Central memory CD8-positive, alpha-beta T cell (primary cell): ENCODE measurements at regions not wholly inside any gene's neighbourhood (a gene's known extent, or its start where the extent isn't known, plus 50 kb on each side); places are given as distances from the start of the nearest gene placed in this dataset.
A peak's percentile ranks its signal among the peaks of the same experiment; 100 is the strongest.

ENCODE experiments used
- ATAC-seq: fragments of 150-1000 bp; cut with Tn5 transposase; replicated peaks from 2 replicates; pipeline ENCODE4 v1.10.0; 2022; ENCODE audit warnings: mild to moderate bottlenecking, moderate FRiP score, moderate number of reproducible peaks; ENCODE audit not compliant: poor library complexity, severe bottlenecking; ENCODE audit errors: extremely low read depth
- DNase-seq, 2 donors: peaks; one replicate each; pipeline ENCODE4 v3.0.0; 2021; ENCODE audit warnings: low spot score in 2 of 2
- H3K27ac Mint-ChIP-seq: one replicate; pipeline ENCODE4 v1.8.0; 2022; ENCODE audit warnings: low read depth, mild to moderate bottlenecking, moderate library complexity, mixed read lengths
- H3K27me3 Mint-ChIP-seq: one replicate; pipeline ENCODE4 v1.8.0; 2022; ENCODE audit warnings: mixed read lengths
- H3K36me3 Mint-ChIP-seq: one replicate; pipeline ENCODE4 v1.8.0; 2022; ENCODE audit warnings: mild to moderate bottlenecking, moderate library complexity, mixed read lengths; ENCODE audit not compliant: insufficient read depth
- H3K4me1 Mint-ChIP-seq: one replicate; pipeline ENCODE4 v1.8.0; 2022; ENCODE audit warnings: mixed read lengths
- H3K4me3 Mint-ChIP-seq: one replicate; pipeline ENCODE4 v1.8.0; 2022; ENCODE audit warnings: mild to moderate bottlenecking, moderate library complexity, mixed read lengths
- H3K9me3 Mint-ChIP-seq: one replicate; pipeline ENCODE4 v1.8.0; 2022; ENCODE audit warnings: mixed read lengths

- H3K4me1 Mint-ChIP-seq = no peaks in the 10 kb centered on the region
- no peaks in the 10 kb centered on the region for H3K9me3 Mint-ChIP-seq
- H3K4me3 Mint-ChIP-seq = no peak overlapping the region
- no peak overlapping the region for H3K27ac Mint-ChIP-seq
- no peak for DNase-seq
- no peak for ATAC-seq
- H3K27me3 Mint-ChIP-seq = no peaks in the 10 kb centered on the region
- no peaks in the 10 kb centered on the region for H3K36me3 Mint-ChIP-seq
These were observed 183.9 kb upstream of the ETAA1 start for GRCh38 chr2:67213270-67213670.

GRCh38 chr2:67213677-67214402 is 183.3 kb upstream of the ETAA1 start:
- no peak for ATAC-seq
- no peaks in the 10 kb centered on the region for H3K27me3 Mint-ChIP-seq
- no peak for DNase-seq
- no peaks in the 10 kb centered on the region for H3K36me3 Mint-ChIP-seq
- no peak overlapping the region for H3K27ac Mint-ChIP-seq
- H3K4me1 Mint-ChIP-seq = no peaks in the 10 kb centered on the region
- no peaks in the 10 kb centered on the region for H3K9me3 Mint-ChIP-seq
- no peak overlapping the region for H3K4me3 Mint-ChIP-seq

GRCh38 chr2:67214585-67215185 is 182.4 kb upstream of the ETAA1 start:
- Mint-ChIP-seq H3K27ac (no peak overlapping the region), H3K4me3 (no peak overlapping the region), H3K4me1 (no peaks in the 10 kb centered on the region), H3K36me3 (no peaks in the 10 kb centered on the region), H3K27me3 (no peaks in the 10 kb centered on the region), H3K9me3 (no peaks in the 10 kb centered on the region)
- no peak for DNase-seq
- no peak for ATAC-seq

GRCh38 chr2:67215214-67216055 is 181.7 kb upstream of the ETAA1 start:
- Mint-ChIP-seq H3K4me1 (no peaks in the 10 kb centered on the region), H3K9me3 (no peaks in the 10 kb centered on the region), H3K36me3 (no peaks in the 10 kb centered on the region), H3K27ac (no peak overlapping the region), H3K4me3 (no peak overlapping the region), H3K27me3 (no peaks in the 10 kb centered on the region)
- ATAC-seq (peak; percentile 3), DNase-seq (no peak)

GRCh38 chr2:67216103-67216502 is 181.0 kb upstream of the ETAA1 start:
- no peak overlapping the region for H3K4me3 Mint-ChIP-seq
- H3K36me3 Mint-ChIP-seq = no peaks in the 10 kb centered on the region
- ATAC-seq (no peak), DNase-seq (no peak)
- H3K27ac Mint-ChIP-seq = no peak overlapping the region
- no peaks in the 10 kb centered on the region for H3K27me3 Mint-ChIP-seq
- no peaks in the 10 kb centered on the region for H3K4me1 Mint-ChIP-seq
- H3K9me3 Mint-ChIP-seq = no peaks in the 10 kb centered on the region

- Mint-ChIP-seq H3K4me3 (no peak overlapping the region), H3K36me3 (no peaks in the 10 kb centered on the region), H3K9me3 (no peaks in the 10 kb centered on the region), H3K27ac (no peak overlapping the region), H3K4me1 (no peaks in the 10 kb centered on the region), H3K27me3 (no peaks in the 10 kb centered on the region)
- ATAC-seq = no peak
- DNase-seq = no peak
These were observed 180.3 kb upstream of the ETAA1 start for GRCh38 chr2:67216881-67217280.

GRCh38 chr2:67217398-67217797 is 179.7 kb upstream of the ETAA1 start:
- ATAC-seq (no peak), DNase-seq (no peak)
- no peaks in the 10 kb centered on the region for H3K9me3 Mint-ChIP-seq
- H3K36me3 Mint-ChIP-seq = no peaks in the 10 kb centered on the region
- no peaks in the 10 kb centered on the region for H3K4me1 Mint-ChIP-seq
- H3K27me3 Mint-ChIP-seq = no peaks in the 10 kb centered on the region
- no peak overlapping the region for H3K4me3 Mint-ChIP-seq
- H3K27ac Mint-ChIP-seq = no peak overlapping the region

GRCh38 chr2:67218056-67218455 is 179.1 kb upstream of the ETAA1 start:
- H3K27me3 Mint-ChIP-seq = no peaks in the 10 kb centered on the region
- no peaks in the 10 kb centered on the region for H3K36me3 Mint-ChIP-seq
- no peaks in the 10 kb centered on the region for H3K9me3 Mint-ChIP-seq
- ATAC-seq (no peak), DNase-seq (no peak)
- H3K4me1 Mint-ChIP-seq = no peaks in the 10 kb centered on the region
- H3K27ac Mint-ChIP-seq = no peak overlapping the region
- no peak overlapping the region for H3K4me3 Mint-ChIP-seq

GRCh38 chr2:67219651-67220050 is 177.5 kb upstream of the ETAA1 start:
- ATAC-seq (no peak), DNase-seq (no peak)
- no peaks in the 10 kb centered on the region for H3K4me1 Mint-ChIP-seq
- no peaks in the 10 kb centered on the region for H3K36me3 Mint-ChIP-seq
- H3K27me3 Mint-ChIP-seq = no peaks in the 10 kb centered on the region
- no peaks in the 10 kb centered on the region for H3K9me3 Mint-ChIP-seq
- no peak overlapping the region for H3K27ac Mint-ChIP-seq
- H3K4me3 Mint-ChIP-seq = no peak overlapping the region

GRCh38 chr2:67221266-67221665 is 175.9 kb upstream of the ETAA1 start:
- Mint-ChIP-seq H3K9me3 (no peaks in the 10 kb centered on the region), H3K36me3 (no peaks in the 10 kb centered on the region), H3K4me3 (no peak overlapping the region), H3K27me3 (no peaks in the 10 kb centered on the region), H3K27ac (no peak overlapping the region), H3K4me1 (no peaks in the 10 kb centered on the region)
- no peak for ATAC-seq
- DNase-seq = no peak

GRCh38 chr2:67225287-67225973 is 171.7 kb upstream of the ETAA1 start:
- ATAC-seq = no peak
- Mint-ChIP-seq H3K27me3 (no peaks in the 10 kb centered on the region), H3K36me3 (no peaks in the 10 kb centered on the region)

GRCh38 chr2:67229706-67230105 is 167.4 kb upstream of the ETAA1 start:
- ATAC-seq = no peak

More at GRCh38 chr2:67225287-67225973, 171.7 kb upstream of the ETAA1 start:
- no peaks in the 10 kb centered on the region for H3K9me3 Mint-ChIP-seq
- H3K4me1 Mint-ChIP-seq = no peaks in the 10 kb centered on the region
- H3K27ac Mint-ChIP-seq = no peak overlapping the region
- no peak overlapping the region for H3K4me3 Mint-ChIP-seq
- no peak for DNase-seq

More at GRCh38 chr2:67229706-67230105, 167.4 kb upstream of the ETAA1 start:
- H3K27me3 Mint-ChIP-seq = no peaks in the 10 kb centered on the region
- no peaks in the 10 kb centered on the region for H3K36me3 Mint-ChIP-seq
- no peak for DNase-seq
- H3K27ac Mint-ChIP-seq = no peak overlapping the region
- no peak overlapping the region for H3K4me3 Mint-ChIP-seq
- no peaks in the 10 kb centered on the region for H3K9me3 Mint-ChIP-seq
- H3K4me1 Mint-ChIP-seq = no peaks in the 10 kb centered on the region
